Thyroid gland (tissue), 4 donors: ENCODE measurements at regions not wholly inside any gene's neighbourhood (a gene's known extent, or its start where the extent isn't known, plus 50 kb on each side); places are given as distances from the start of the nearest gene placed in this dataset.

Experiments
- DNase-seq, 2 donors: peaks; one replicate each; pipeline ENCODE4 v3.0.0-alpha.2; 2019
- H3K27ac ChIP-seq, 3 donors: fragments of 200-600 bp; sonication (generic); 1 replicate in 2 of 3; 2 replicates in 1 of 3; pipeline ENCODE4 v1.5.1; 2016 to 2019; ENCODE audit warnings: mild to moderate bottlenecking in 1 of 3, moderate library complexity in 1 of 3
- H3K27me3 ChIP-seq: fragments of 200-600 bp; sonication (generic); one replicate; pipeline ENCODE4 v1.5.1; 2019
- H3K36me3 ChIP-seq, 2 donors: fragments of 200-600 bp; sonication (generic); one replicate each; pipeline ENCODE4 v1.5.1; 2016 to 2019
- H3K4me1 ChIP-seq, 2 donors: fragments of 200-600 bp; sonication (generic); one replicate each; pipeline ENCODE4 v1.5.1; 2017 to 2019
- H3K4me3 ChIP-seq, 3 donors: fragments of 200-600 bp; sonication (generic); replicated peaks in 1 of 3; 1 replicate in 2 of 3; 2 replicates in 1 of 3; pipeline ENCODE4 v1.5.1; 2016; ENCODE audit warnings: mild to moderate bottlenecking in 1 of 3
- H3K9me3 ChIP-seq: fragments of 200-600 bp; sonication (generic); one replicate; pipeline ENCODE4 v1.5.1; 2017
- CTCF ChIP-seq, 6 experiments: fragments of 200-600 bp in 3 of 6; fragments of 450-650 bp in 3 of 6; sonication (generic) in 3 of 6; IDR thresholded peaks; one replicate each; pipeline ENCODE4 v1.5.1; 2016 to 2019; ENCODE audit warnings: antibody characterized with exemption in 6 of 6, mild to moderate bottlenecking in 2 of 6, inconsistent platforms in 1 of 6, moderate library complexity in 1 of 6
- POLR2A ChIP-seq, 2 donors: fragments of 450-650 bp; IDR thresholded peaks; one replicate each; pipeline ENCODE4 v1.6.1; 2017; ENCODE audit warnings: antibody characterized with exemption in 2 of 2, mild to moderate bottlenecking in 2 of 2, moderate library complexity in 1 of 2
- WGBS, 2 donors: methylation state at CpG; one replicate each; pipeline ENCODE4 v1.1.5; 2017; 5-methylcytosine and 5-hydroxymethylcytosine counted together
- intact Hi-C: fragments of 100-400 bp; cut with DNase I; formaldehyde crosslinking; loops from one replicate; pipeline ENCODE4 v1.15.1; 2023

- WGBS, 2 donors: 7 to 26% methylated on average over 2 of the region's 2 CpGs
Measured at GRCh38 chr6:40695114-40695513, 108.0 kb upstream of the LRFN2 start.

GRCh38 chr6:40693768-40694167 lies 106.6 kb upstream of the LRFN2 start:
- Histone ChIP-seq H3K4me1 (no peaks in the 10 kb centered on the region), H3K9me3 (no peaks in the 10 kb centered on the region), H3K27ac (no peak overlapping the region), H3K27me3 (no peaks in the 10 kb centered on the region), H3K36me3 (no peaks in the 10 kb centered on the region), H3K4me3 (no peak overlapping the region)
- no peak for DNase-seq
- 95 to 96% methylated on average over 3 of the region's 3 CpGs for WGBS, 2 donors
- intact Hi-C loops: no loop called here
- TF ChIP-seq POLR2A (IDR thresholded peaks at IDR 0.05) (no peak), CTCF (IDR thresholded peaks at IDR 0.05) (no peak)

More at GRCh38 chr6:40695114-40695513, 108.0 kb upstream of the LRFN2 start:
- no peaks in the 10 kb centered on the region for H3K4me1 ChIP-seq
- intact Hi-C loops: no loop called here
- H3K4me3 ChIP-seq: no peak overlapping the region
- no peak overlapping the region for H3K27ac ChIP-seq
- no peaks in the 10 kb centered on the region for H3K36me3 ChIP-seq
- DNase-seq: peak in 1 of 2 donors; percentile 37
- TF ChIP-seq POLR2A (IDR thresholded peaks at IDR 0.05) (no peak), CTCF (IDR thresholded peaks at IDR 0.05) (no peak)
- H3K27me3 ChIP-seq: no peaks in the 10 kb centered on the region
- no peaks in the 10 kb centered on the region for H3K9me3 ChIP-seq

- TF ChIP-seq CTCF (IDR thresholded peaks at IDR 0.05) (no peak), POLR2A (IDR thresholded peaks at IDR 0.05) (no peak)
- no peak for DNase-seq
- Histone ChIP-seq H3K36me3 (no peaks in the 10 kb centered on the region), H3K4me1 (no peaks in the 10 kb centered on the region), H3K9me3 (no peaks in the 10 kb centered on the region), H3K27ac (no peak overlapping the region), H3K27me3 (no peaks in the 10 kb centered on the region), H3K4me3 (no peak overlapping the region)
- intact Hi-C loops: no loop called here
- 79 to 91% methylated on average over 2 of the region's 2 CpGs for WGBS, 2 donors
Measured at GRCh38 chr6:40692337-40692736, 105.2 kb upstream of the LRFN2 start.

GRCh38 chr6:40689185-40689584 lies 102.0 kb upstream of the LRFN2 start:
- intact Hi-C loops: no loop called here
- no peak for DNase-seq
- H3K27me3 ChIP-seq: no peaks in the 10 kb centered on the region
- H3K4me1 ChIP-seq: no peaks in the 10 kb centered on the region
- no peak for TF ChIP-seq CTCF (IDR thresholded peaks at IDR 0.05)
- no peak for TF ChIP-seq POLR2A (IDR thresholded peaks at IDR 0.05)
- H3K27ac ChIP-seq: no peak overlapping the region
- WGBS, 2 donors: 58 to 73% methylated on average over 4 of the region's 4 CpGs
- no peak overlapping the region for H3K4me3 ChIP-seq
- no peaks in the 10 kb centered on the region for H3K9me3 ChIP-seq
- H3K36me3 ChIP-seq: no peaks in the 10 kb centered on the region

GRCh38 chr6:40688214-40688761 lies 101.1 kb upstream of the LRFN2 start:
- intact Hi-C loops: no loop called here
- no peak overlapping the region for H3K4me3 ChIP-seq
- WGBS, 2 donors: 53 to 55% methylated on average over 7 of the region's 7 CpGs

More at GRCh38 chr6:40688214-40688761, 101.1 kb upstream of the LRFN2 start:
- no peak for DNase-seq
- H3K27me3 ChIP-seq: no peaks in the 10 kb centered on the region
- H3K4me1 ChIP-seq: no peaks in the 10 kb centered on the region
- no peaks in the 10 kb centered on the region for H3K9me3 ChIP-seq
- TF ChIP-seq CTCF (IDR thresholded peaks at IDR 0.05) (no peak), POLR2A (IDR thresholded peaks at IDR 0.05) (no peak)
- no peaks in the 10 kb centered on the region for H3K36me3 ChIP-seq
- no peak overlapping the region for H3K27ac ChIP-seq
